K562 (cell line): ENCODE measurements at regions not wholly inside any gene's neighbourhood (a gene's known extent, or its start where the extent isn't known, plus 50 kb on each side); places are given as distances from the start of the nearest gene placed in this dataset.

Experiments used
- ATAC-seq: fragments of 200-7000 bp; cut with Tn5 transposase; 3 replicates; pipeline ENCODE4 v1.9.1; 2020; ENCODE audit warnings: moderate library complexity
- BruUV-seq: library from RNA; stranded (reverse); fragments of 400-500 nt; replicated peaks from 2 replicates; lab custom pipeline; 2021; lab: Mats Ljungman, UMichigan
- CTCF ChIA-PET: fragments of 300-600 bp; formaldehyde crosslinking; extraction: SDS; loops from one replicate; lab custom pipeline; 2021; ENCODE audit warnings: low intra/inter-chr PET ratio; lab: Yijun Ruan, JAX
- POLR2A ChIA-PET: fragments of 300-600, 350-650 bp; sonication (Branson Sonifier 250); formaldehyde crosslinking; extraction: SDS; loops from one replicate; lab custom pipeline; 2021; ENCODE audit warnings: antibody characterized with exemption, inconsistent platforms; lab: Yijun Ruan, JAX
- DNase-seq, 4 experiments: peaks; one replicate each; pipeline versions ENCODE4 v3.0.0 to v3.0.0-alpha.2; 2011 to 2018; ENCODE audit warnings: low spot score in 3 of 4, mixed read lengths in 3 of 4; ENCODE audit errors: extremely low read depth in 1 of 4
- FAIRE-seq: peaks from 2 replicates; lab custom pipeline; 2011; peaks lifted over from hg19 to GRCh38; lab: Jason Lieb, UNC
- H2AFZ ChIP-seq: 2 replicates; pipeline ENCODE4 v1.6.0; 2011; ENCODE audit warnings: low read depth, low read length, control low read depth, inconsistent platforms
- H3K27ac ChIP-seq: fragments of 200-600 bp; 3 replicates; pipeline ENCODE4 v1.8.0; 2011; ENCODE audit warnings: low read depth, mild to moderate bottlenecking, control low read depth, inconsistent platforms, low read length, moderate library complexity, mixed read lengths; ENCODE audit errors: extremely low read depth
- H3K27me3 ChIP-seq, 2 experiments: fragments of 300-600 bp in 1 of 2; 2 replicates in 1 of 2; 3 replicates in 1 of 2; pipeline versions ENCODE4 v1.6.0 to v1.8.0; 2011; ENCODE audit warnings: inconsistent platforms in 2 of 2, low read length in 2 of 2, mild to moderate bottlenecking in 1 of 2, mixed read lengths in 1 of 2, moderate library complexity in 1 of 2; ENCODE audit not compliant: control insufficient read depth in 2 of 2, insufficient read depth in 2 of 2
- H3K36me3 ChIP-seq: fragments of 300-600 bp; 3 replicates; pipeline ENCODE4 v1.8.0; 2011; ENCODE audit warnings: mild to moderate bottlenecking, low read length, inconsistent platforms; ENCODE audit not compliant: control insufficient read depth, insufficient read depth
- H3K4me1 ChIP-seq, 2 experiments: fragments of 200-600 bp in 1 of 2; replicated peaks in 1 of 2; 2 replicates in 1 of 2; 3 replicates in 1 of 2; pipeline versions ENCODE4 v1.5.1 to v1.8.0; 2011; ENCODE audit warnings: inconsistent platforms in 2 of 2, low read length in 2 of 2, mild to moderate bottlenecking in 1 of 2, mixed read lengths in 1 of 2, moderate library complexity in 1 of 2; ENCODE audit not compliant: control insufficient read depth in 2 of 2, insufficient read depth in 2 of 2
- H3K4me2 ChIP-seq: 2 replicates; pipeline ENCODE4 v1.6.1; 2011; ENCODE audit warnings: low read length, control low read depth, inconsistent platforms, mixed read lengths; ENCODE audit not compliant: insufficient read depth
- H3K4me3 ChIP-seq: fragments of 200-600 bp; sonication (generic), shearing (Covaris generic); 2 replicates; pipeline ENCODE4 v1.5.1; 2016; ENCODE audit warnings: control low read depth, inconsistent platforms
- H3K79me2 ChIP-seq: fragments of 200-600 bp; 3 replicates; pipeline ENCODE4 v1.8.0; 2011; ENCODE audit warnings: low read length, inconsistent platforms; ENCODE audit not compliant: control insufficient read depth, insufficient read depth
- H3K9ac ChIP-seq, 2 experiments: 2 replicates each; pipeline versions ENCODE4 v1.6.0 to v1.6.1; 2011; ENCODE audit warnings: low read depth in 2 of 2, low read length in 2 of 2, control low read depth in 1 of 2, inconsistent platforms in 1 of 2, mild to moderate bottlenecking in 1 of 2, mixed read lengths in 1 of 2; ENCODE audit not compliant: insufficient read depth in 1 of 2
- H3K9me1 ChIP-seq: one replicate; pipeline ENCODE4 v1.6.0; 2011; ENCODE audit warnings: inconsistent platforms, mild to moderate bottlenecking, low read length, moderate library complexity; ENCODE audit not compliant: control insufficient read depth, insufficient read depth
- H3K9me3 ChIP-seq: replicated peaks from 2 replicates; pipeline ENCODE4 v1.5.1; 2011; ENCODE audit warnings: low read depth, low read length, inconsistent platforms; ENCODE audit not compliant: control insufficient read depth, insufficient read depth
- H4K20me1 ChIP-seq: replicated peaks from 2 replicates; pipeline ENCODE4 v1.6.1; 2011; ENCODE audit warnings: low read length, inconsistent platforms, mixed read lengths; ENCODE audit not compliant: control insufficient read depth, insufficient read depth
- ARNT ChIP-seq, 2 experiments: fragments of 450-650 bp; IDR thresholded peaks; 2 replicates each; pipeline ENCODE4 v1.6.1; 2016; ENCODE audit warnings: mild to moderate bottlenecking in 1 of 2
- CHCHD3 ChIP-seq: fragments of 250-450 bp; sonication (Bioruptor Pico); IDR thresholded peaks from 2 replicates; pipeline ENCODE4 v2.1.2; 2022; ENCODE audit warnings: mild to moderate bottlenecking
- E2F6 ChIP-seq, 2 experiments: IDR thresholded peaks; 2 replicates each; pipeline ENCODE4 v1.6.1; 2011; ENCODE audit warnings: borderline replicate concordance in 1 of 2, control low read depth in 1 of 2, low read depth in 1 of 2, low read length in 1 of 2, mild to moderate bottlenecking in 1 of 2, mixed read lengths in 1 of 2, moderate library complexity in 1 of 2; ENCODE audit not compliant: insufficient read depth in 1 of 2, insufficient read length in 1 of 2, poor library complexity in 1 of 2, severe bottlenecking in 1 of 2; ENCODE audit errors: extremely low read depth in 1 of 2
- ESRRA ChIP-seq: fragments of 450-650 bp; IDR thresholded peaks from 2 replicates; pipeline ENCODE4 v1.6.1; 2014; ENCODE audit warnings: low read depth, mild to moderate bottlenecking, moderate library complexity, borderline replicate concordance
- NFRKB ChIP-seq: fragments of 450-650 bp; IDR thresholded peaks from 2 replicates; pipeline ENCODE4 v1.6.1; 2016; ENCODE audit warnings: low read depth
- PYGO2 ChIP-seq: fragments of 450-650 bp; IDR thresholded peaks from 2 replicates; pipeline ENCODE4 v1.6.1; 2016; ENCODE audit warnings: mild to moderate bottlenecking, missing genetic modification characterization, moderate library complexity, missing compliant biosample characterization
- STAG1 ChIP-seq: sonication (generic); formaldehyde crosslinking; IDR thresholded peaks from 2 replicates; pipeline ENCODE4 v1.5.0; 2020; ENCODE audit warnings: missing genetic modification reagents, borderline replicate concordance
- ZFP91 ChIP-seq: sonication (generic); formaldehyde crosslinking; IDR thresholded peaks from 2 replicates; pipeline ENCODE4 v1.8.0; 2022; ENCODE audit warnings: mild to moderate bottlenecking, missing genetic modification reagents
- ZNF224 ChIP-seq: sonication (generic); formaldehyde crosslinking; IDR thresholded peaks from 2 replicates; pipeline ENCODE4 v1.8.0; 2022; ENCODE audit warnings: mild to moderate bottlenecking, missing genetic modification reagents
- ZNF316 ChIP-seq: fragments of 450-650 bp; IDR thresholded peaks from 2 replicates; pipeline ENCODE4 v1.6.1; 2016
- ZNF551 ChIP-seq: fragments of 250-450 bp; sonication (Bioruptor Pico); IDR thresholded peaks from 2 replicates; pipeline ENCODE4 v1.5.0; 2021; ENCODE audit warnings: mild to moderate bottlenecking, moderate library complexity
- in situ Hi-C: fragments of 300-500 bp; cut with MboI; formaldehyde crosslinking; loops from 4 replicates; pipeline ENCODE4 v1.15.0; 2018; ENCODE audit warnings: inconsistent platforms, mixed read lengths
- intact Hi-C: fragments of 100-400 bp; cut with micrococcal nuclease; formaldehyde crosslinking; loops from 2 replicates; pipeline ENCODE4 v1.14.2; 2022
- TF ChIP-seq, protein P1 (sequence below): fragments of 250-450 bp; sonication (Bioruptor Pico); IDR thresholded peaks from 2 replicates; pipeline ENCODE4 v1.9.0; 2021; ENCODE audit warnings: mild to moderate bottlenecking, inconsistent platforms

GRCh38 chr4:159689526-159689925 is 586.6 kb downstream of the RAPGEF2 start:
- Histone ChIP-seq H3K9me1 (no peaks in the 10 kb centered on the region), H3K4me3 (no peak overlapping the region), H3K36me3 (no peaks in the 10 kb centered on the region), H4K20me1 (no peaks in the 10 kb centered on the region), H3K9me3 (no peaks in the 10 kb centered on the region), H2AFZ (no peak overlapping the region), H3K4me1 (no peaks in the 10 kb centered on the region), H3K9ac (no peak overlapping the region), H3K79me2 (no peaks in the 10 kb centered on the region), H3K4me2 (no peak overlapping the region), H3K27me3 (no peaks in the 10 kb centered on the region), H3K27ac (no peak overlapping the region)
- in situ Hi-C loops (no loop called here), intact Hi-C loops (no loop called here)
- TF ChIP-seq ZNF316 (no peak), PYGO2 (no peak), CHCHD3 (no peak), NFRKB (no peak), STAG1 (CRISPR knock-in tag) (no peak), ESRRA (no peak), ZNF551 (no peak), ARNT (IDR thresholded peaks at IDR 0.05) (no peak), ZFP91 (CRISPR knock-in tag) (no peak), ZNF224 (CRISPR knock-in tag) (no peak), E2F6 (IDR thresholded peaks at IDR 0.05; ENCODE audit: borderline replicate concordance in 1 of 2, extremely low read depth in 1 of 2, insufficient read depth in 1 of 2, insufficient read length in 1 of 2, low read depth in 1 of 2, low read length in 1 of 2, poor library complexity in 1 of 2, severe bottlenecking in 1 of 2) (no peak)
- TF ChIP-seq, protein P1, sequence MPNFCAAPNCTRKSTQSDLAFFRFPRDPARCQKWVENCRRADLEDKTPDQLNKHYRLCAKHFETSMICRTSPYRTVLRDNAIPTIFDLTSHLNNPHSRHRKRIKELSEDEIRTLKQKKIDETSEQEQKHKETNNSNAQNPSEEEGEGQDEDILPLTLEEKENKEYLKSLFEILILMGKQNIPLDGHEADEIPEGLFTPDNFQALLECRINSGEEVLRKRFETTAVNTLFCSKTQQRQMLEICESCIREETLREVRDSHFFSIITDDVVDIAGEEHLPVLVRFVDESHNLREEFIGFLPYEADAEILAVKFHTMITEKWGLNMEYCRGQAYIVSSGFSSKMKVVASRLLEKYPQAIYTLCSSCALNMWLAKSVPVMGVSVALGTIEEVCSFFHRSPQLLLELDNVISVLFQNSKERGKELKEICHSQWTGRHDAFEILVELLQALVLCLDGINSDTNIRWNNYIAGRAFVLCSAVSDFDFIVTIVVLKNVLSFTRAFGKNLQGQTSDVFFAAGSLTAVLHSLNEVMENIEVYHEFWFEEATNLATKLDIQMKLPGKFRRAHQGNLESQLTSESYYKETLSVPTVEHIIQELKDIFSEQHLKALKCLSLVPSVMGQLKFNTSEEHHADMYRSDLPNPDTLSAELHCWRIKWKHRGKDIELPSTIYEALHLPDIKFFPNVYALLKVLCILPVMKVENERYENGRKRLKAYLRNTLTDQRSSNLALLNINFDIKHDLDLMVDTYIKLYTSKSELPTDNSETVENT, result no peak
- DNase-seq (no peak), ATAC-seq (no peak), FAIRE-seq (no peak)
- BruUV-seq, result no TSS peak
- CTCF ChIA-PET, result no interaction called here
- POLR2A ChIA-PET, result no interaction called here
